Heart left ventricle (tissue), 16 donors: ENCODE measurements at regions not wholly inside any gene's neighbourhood (a gene's known extent, or its start where the extent isn't known, plus 50 kb on each side); places are given as distances from the start of the nearest gene placed in this dataset.

Experiments used
- ATAC-seq, 4 donors: fragments of 200-7000 bp; cut with Tn5 transposase; one replicate each; pipeline ENCODE4 v1.9.1; 2020 to 2022; ENCODE audit warnings: moderate library complexity in 4 of 4, mild to moderate bottlenecking in 3 of 4, moderate number of reproducible peaks in 1 of 4
- DNase-seq, 5 donors: peaks; one replicate each; pipeline ENCODE4 v3.0.0-alpha.2; 2020
- H3K27ac ChIP-seq, 12 donors: fragments of 200-600 bp; sonication (generic) in 4 of 12; one replicate each; pipeline versions ENCODE4 v1.5.0 to v1.8.0; 2016 to 2022; ENCODE audit warnings: mild to moderate bottlenecking in 2 of 12
- H3K27me3 ChIP-seq, 9 donors: fragments of 200-600 bp; sonication (generic) in 2 of 9; one replicate each; pipeline versions ENCODE4 v1.5.1 to v1.8.0; 2016 to 2022; ENCODE audit warnings: mild to moderate bottlenecking in 3 of 9
- H3K36me3 ChIP-seq, 9 donors: fragments of 200-600 bp; sonication (generic) in 2 of 9; one replicate each; pipeline versions ENCODE4 v1.5.0 to v1.8.0; 2018 to 2022; ENCODE audit warnings: mild to moderate bottlenecking in 2 of 9
- H3K4me1 ChIP-seq, 12 donors: fragments of 200-600 bp; sonication (generic) in 4 of 12; one replicate each; pipeline versions ENCODE4 v1.5.0 to v1.8.0; 2016 to 2022; ENCODE audit warnings: mild to moderate bottlenecking in 3 of 12
- H3K4me3 ChIP-seq, 12 donors: fragments of 200-600 bp; sonication (generic) in 4 of 12; one replicate each; pipeline versions ENCODE4 v1.5.0 to v1.8.0; 2017 to 2022; ENCODE audit warnings: mild to moderate bottlenecking in 9 of 12, moderate library complexity in 4 of 12
- H3K9me3 ChIP-seq, 12 donors: fragments of 200-600 bp; sonication (generic) in 4 of 12; one replicate each; pipeline versions ENCODE4 v1.5.0 to v1.8.0; 2016 to 2022; ENCODE audit warnings: mild to moderate bottlenecking in 1 of 12
- CTCF ChIP-seq, 12 donors: fragments of 200-600 bp; sonication (generic) in 4 of 12; IDR thresholded peaks; one replicate each; pipeline versions ENCODE4 v1.5.0 to v1.8.0; 2018 to 2022; ENCODE audit warnings: antibody characterized with exemption in 12 of 12, mild to moderate bottlenecking in 5 of 12
- POLR2A ChIP-seq, 2 donors: fragments of 450-650 bp; IDR thresholded peaks; one replicate each; pipeline ENCODE4 v1.6.1; 2017; ENCODE audit warnings: antibody characterized with exemption in 2 of 2, mild to moderate bottlenecking in 2 of 2, moderate library complexity in 2 of 2
- WGBS, 4 donors: extraction: QIAGEN DNeasy Blood & Tissue Kit in 2 of 4; methylation state at CpG; one replicate each; pipeline versions ENCODE4 v1.1.5 to v1.1.7; 2013 to 2018; 5-methylcytosine and 5-hydroxymethylcytosine counted together
- intact Hi-C, 10 donors: fragments of 100-400 bp; cut with DNase I; formaldehyde crosslinking; loops; one replicate each; pipeline versions ENCODE4 v1.11.1 to v1.14.2; 2022
- donor health status: ischemic (EF 13 %, LVEDD 7.1; RV severe dilation, severe dysfunction).
- donor health status: healthy with polysubstance abuse.
- donor health status: DM: no; HTN: yes; CAD: no.
- donor health status: DM: no; HTN: no; CAD: no.
- donor health status: ischemic (EF 25% LVEDD 6.9; RV normal size, moderate dysfunction).
- donor health status: ischemic (EF 25% LVEDD 5.7; RV mildly dilated, moderate dysfunction).
- donor health status: healthy.
- donor health status: DM: yes; HTN: yes; CAD: no.
- donor health status: ischemic (EF 35%, LVEDD 5.7; RV mildly dilated, moderate dysfunction).
- donor health status: nonischemic (EF 11% LVEDD 7.7; RV severe dilation, severe dysfunction).
- donor health status: DM: yes; HTN: yes; CAD: no.
- donor health status: PGD.
- donor health status: ischemic (EF 29% LVEDD 5.4; RV normal size, mild dysfunction).
- donor health status: nonischemic (EF 23%, LVEDD 6.1; RV moderate dilation, normal function).

- intact Hi-C loops: no loop called here
- DNase-seq (no peak), ATAC-seq (no peak)
- peaks cover 0 to 11% (median 2%) of the 10 kb centered on the region in 12 donors for H3K9me3 ChIP-seq
- H3K27me3 ChIP-seq: no peaks in the 10 kb centered on the region
- H3K27ac ChIP-seq: no peak overlapping the region
- H3K4me3 ChIP-seq: no peak overlapping the region
- H3K36me3 ChIP-seq: no peaks in the 10 kb centered on the region
- H3K4me1 ChIP-seq: no peaks in the 10 kb centered on the region
- 82 to 88% (median 85%) methylated on average over 3 of the region's 3 CpGs for WGBS, 4 donors
- TF ChIP-seq POLR2A (IDR thresholded peaks at IDR 0.05) (no peak), CTCF (IDR thresholded peaks at IDR 0.05) (no peak)
Observed at GRCh38 chr12:97797473-97797872, 334.9 kb downstream of the RMST start.

- H3K4me3 ChIP-seq: no peak overlapping the region
- H3K9me3 ChIP-seq: no peaks in the 10 kb centered on the region
- DNase-seq (no peak), ATAC-seq (no peak)
- no peaks in the 10 kb centered on the region for H3K36me3 ChIP-seq
- WGBS, 4 donors: 62 to 73% (median 66%) methylated on average over 3 of the region's 3 CpGs
- TF ChIP-seq POLR2A (IDR thresholded peaks at IDR 0.05) (no peak), CTCF (IDR thresholded peaks at IDR 0.05) (no peak)
- intact Hi-C loops: no loop called here
- H3K4me1 ChIP-seq: no peaks in the 10 kb centered on the region
- H3K27me3 ChIP-seq: no peaks in the 10 kb centered on the region
- no peak overlapping the region for H3K27ac ChIP-seq
Observed at GRCh38 chr12:97800561-97800960, 338.0 kb downstream of the RMST start.

GRCh38 chr12:97801471-97802059 is 339.0 kb downstream of the RMST start:
- Histone ChIP-seq H3K4me3 (no peak overlapping the region), H3K4me1 (no peaks in the 10 kb centered on the region), H3K9me3 (no peaks in the 10 kb centered on the region), H3K36me3 (no peaks in the 10 kb centered on the region), H3K27ac (no peak overlapping the region), H3K27me3 (no peaks in the 10 kb centered on the region)
- intact Hi-C loops: no loop called here
- TF ChIP-seq CTCF (IDR thresholded peaks at IDR 0.05): no peak
- TF ChIP-seq POLR2A (IDR thresholded peaks at IDR 0.05): no peak
- ATAC-seq (no peak), DNase-seq (no peak)
- 81 to 91% (median 87%) methylated on average over 5 of the region's 5 CpGs for WGBS, 4 donors

GRCh38 chr12:97805146-97805545 is 342.5 kb downstream of the RMST start:
- no peak overlapping the region for H3K27ac ChIP-seq
- H3K9me3 ChIP-seq: no peaks in the 10 kb centered on the region
- no peak for DNase-seq
- H3K4me1 ChIP-seq: no peaks in the 10 kb centered on the region
- intact Hi-C loops: no loop called here
- WGBS, 4 donors: 59 to 72% (median 64%) methylated on average over 8 of the region's 8 CpGs
- no peaks in the 10 kb centered on the region for H3K36me3 ChIP-seq
- no peak for TF ChIP-seq CTCF (IDR thresholded peaks at IDR 0.05)
- no peaks in the 10 kb centered on the region for H3K27me3 ChIP-seq
- no peak for ATAC-seq
- no peak overlapping the region for H3K4me3 ChIP-seq
